ENCODE measurements at regions not wholly inside any gene's neighbourhood (a gene's known extent, or its start where the extent isn't known, plus 50 kb on each side); places are given as distances from the start of the nearest gene placed in this dataset.

DNA sequence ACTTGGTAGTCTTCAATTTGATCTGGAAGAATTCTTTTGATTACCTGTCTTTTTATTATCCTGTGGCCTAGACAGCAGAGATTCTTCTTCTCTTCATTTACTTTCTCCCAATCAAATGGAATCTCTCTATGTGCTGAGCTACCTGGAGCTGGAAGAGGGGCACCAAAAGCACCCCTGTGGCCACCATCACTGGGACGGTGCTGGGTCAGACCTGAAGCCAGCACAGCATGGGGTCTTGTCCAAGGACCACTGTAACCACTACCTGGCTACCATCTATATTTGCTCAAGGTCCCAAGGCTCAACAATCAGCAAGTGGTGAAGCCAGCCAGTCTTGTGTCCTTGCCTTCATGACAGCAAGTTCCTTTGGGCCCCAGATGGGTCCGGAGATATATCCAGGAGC, 186.6 kb downstream of the JRKL start:
- Histone ChIP-seq H3K4me3 (no peak overlapping the region), H3K9ac (ENCODE audit: control insufficient read depth, insufficient read depth, low read length) (no peak overlapping the region), H3K4me1 (ENCODE audit: control insufficient read depth, insufficient read depth, low read length) (no peaks in the 10 kb centered on the region), H4K20me1 (ENCODE audit: control insufficient read depth, insufficient read depth) (no peaks in the 10 kb centered on the region), H3K4me2 (ENCODE audit: control insufficient read depth, insufficient read depth) (no peak overlapping the region), H3K9me3 (replicated peaks; ENCODE audit: control insufficient read depth, insufficient read depth, low read length) (no peaks in the 10 kb centered on the region), H2AFZ (ENCODE audit: control insufficient read depth, low read depth, low read length) (no peak overlapping the region), H3K27me3 (replicated peaks in 1 of 2; ENCODE audit: control insufficient read depth in 2 of 2, insufficient read depth in 2 of 2, low read length in 1 of 2) (no peaks in the 10 kb centered on the region), H3K79me2 (ENCODE audit: control insufficient read depth, insufficient read depth, low read length) (no peaks in the 10 kb centered on the region), H3K36me3 (ENCODE audit: control insufficient read depth in 2 of 2, insufficient read depth in 2 of 2, low read length in 1 of 2) (no peaks in the 10 kb centered on the region), H3K27ac (ENCODE audit: control insufficient read depth, insufficient read depth) (no peak overlapping the region)
- BruUV-seq (replicated peaks) = no TSS peak
- SMC1A ChIA-PET (ENCODE audit: uncharacterized antibody, unreplicated experiment) = no interaction called here
- no peak for FAIRE-seq
- WGBS (ENCODE audit: insufficient coverage, insufficient replicate concordance, low lambda C conversion rate, missing lambda C conversion rate) = 30% methylated on average over 2 of the region's 2 CpGs
- CTCF ChIA-PET = interaction anchor here (0.8 kb wide), 1 partner anchor 112 kb away, joined by 4 read pairs; no protein-coding TSS in a partner anchor
- POLR2A ChIA-PET = no interaction called here
- intact Hi-C loops (cut with micrococcal nuclease; ENCODE audit: unreplicated experiment) = no loop called here
- RAD21 ChIA-PET (ENCODE audit: unreplicated experiment) = no interaction called here
- in situ Hi-C loops (cut with MboI) = no loop called here
- DNase-seq (ENCODE audit: low read depth, low spot score) = no peak
- no peak for ATAC-seq
- TF ChIP-seq NFIC (IDR thresholded peaks at IDR 0.05; ENCODE audit: low read depth, low read length) (no peak), SMC3 (IDR thresholded peaks at IDR 0.05; ENCODE audit: borderline replicate concordance, low read length) (no peak), BHLHE40 (IDR thresholded peaks at IDR 0.05; ENCODE audit: borderline replicate concordance in 1 of 2, low read depth in 2 of 2, low read length in 1 of 2) (no peak), ZBTB40 (IDR thresholded peaks at IDR 0.05; ENCODE audit: borderline replicate concordance) (no peak), RELB (IDR thresholded peaks at IDR 0.05; ENCODE audit: low read depth) (no peak), MXI1 (IDR thresholded peaks at IDR 0.05; ENCODE audit: low read depth, low read length) (no peak), JUNB (IDR thresholded peaks at IDR 0.05) (no peak), SREBF2 (IDR thresholded peaks at IDR 0.05; ENCODE audit: low read length) (no peak), ZNF24 (IDR thresholded peaks at IDR 0.05) (no peak), ZNF274 (IDR thresholded peaks at IDR 0.05; ENCODE audit: insufficient read depth, insufficient read length) (no peak), CUX1 (IDR thresholded peaks at IDR 0.05; ENCODE audit: insufficient replicate concordance, low read depth, low read length) (no peak)
- TF ChIP-seq, protein P1, sequence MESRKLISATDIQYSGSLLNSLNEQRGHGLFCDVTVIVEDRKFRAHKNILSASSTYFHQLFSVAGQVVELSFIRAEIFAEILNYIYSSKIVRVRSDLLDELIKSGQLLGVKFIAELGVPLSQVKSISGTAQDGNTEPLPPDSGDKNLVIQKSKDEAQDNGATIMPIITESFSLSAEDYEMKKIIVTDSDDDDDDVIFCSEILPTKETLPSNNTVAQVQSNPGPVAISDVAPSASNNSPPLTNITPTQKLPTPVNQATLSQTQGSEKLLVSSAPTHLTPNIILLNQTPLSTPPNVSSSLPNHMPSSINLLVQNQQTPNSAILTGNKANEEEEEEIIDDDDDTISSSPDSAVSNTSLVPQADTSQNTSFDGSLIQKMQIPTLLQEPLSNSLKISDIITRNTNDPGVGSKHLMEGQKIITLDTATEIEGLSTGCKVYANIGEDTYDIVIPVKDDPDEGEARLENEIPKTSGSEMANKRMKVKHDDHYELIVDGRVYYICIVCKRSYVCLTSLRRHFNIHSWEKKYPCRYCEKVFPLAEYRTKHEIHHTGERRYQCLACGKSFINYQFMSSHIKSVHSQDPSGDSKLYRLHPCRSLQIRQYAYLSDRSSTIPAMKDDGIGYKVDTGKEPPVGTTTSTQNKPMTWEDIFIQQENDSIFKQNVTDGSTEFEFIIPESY (IDR thresholded peaks at IDR 0.05) = no peak

Data from GM12878 (cell line).